T-helper 1 cell treated with Interleukin-12 subunit alpha and Interleukin-12 subunit beta and Interleukin-4 antibody, amounts not matched to agents 30 μg/mL and 1 μg/mL, for 36 hours (primary cell): ENCODE measurements at regions not wholly inside any gene's neighbourhood (a gene's known extent, or its start where the extent isn't known, plus 50 kb on each side); places are given as distances from the start of the nearest gene placed in this dataset.
"Not testable (repeated sequence)": the region's sequence is repeated elsewhere in the genome, so short reads cannot be mapped to it uniquely, and the experiment has no call there.

ENCODE experiments used
- H3K27ac Mint-ChIP-seq: one replicate; pipeline ENCODE4 v1.8.0; 2021; ENCODE audit warnings: mild to moderate bottlenecking, mixed read lengths
- H3K27me3 Mint-ChIP-seq: one replicate; pipeline ENCODE4 v1.8.0; 2021; ENCODE audit warnings: low read depth, mixed read lengths
- H3K36me3 Mint-ChIP-seq: one replicate; pipeline ENCODE4 v1.8.0; 2021; ENCODE audit warnings: low read depth, mixed read lengths
- H3K4me1 Mint-ChIP-seq: one replicate; pipeline ENCODE4 v1.8.0; 2021; ENCODE audit warnings: low read depth, mixed read lengths
- H3K4me3 Mint-ChIP-seq: one replicate; pipeline ENCODE4 v1.8.0; 2021; ENCODE audit warnings: mild to moderate bottlenecking, moderate library complexity, mixed read lengths
- H3K9me3 Mint-ChIP-seq: one replicate; pipeline ENCODE4 v1.8.0; 2021; ENCODE audit warnings: mixed read lengths

- H3K4me1 Mint-ChIP-seq: no peaks in the 10 kb centered on the region
These were observed 79.4 kb upstream of the RHOU start for GRCh38 chr1:228655796-228656394.

GRCh38 chr1:228662007-228662689 is 73.1 kb upstream of the RHOU start:
- H3K4me1 Mint-ChIP-seq, H3K36me3 Mint-ChIP-seq, H3K4me3 Mint-ChIP-seq, H3K9me3 Mint-ChIP-seq, H3K27ac Mint-ChIP-seq: not testable (repeated sequence)
- peaks cover 37% of the 10 kb centered on the region for H3K27me3 Mint-ChIP-seq

More at GRCh38 chr1:228655796-228656394, 79.4 kb upstream of the RHOU start:
- no peaks in the 10 kb centered on the region for H3K36me3 Mint-ChIP-seq
- H3K27ac Mint-ChIP-seq: no peak overlapping the region
- H3K4me3 Mint-ChIP-seq: no peak overlapping the region
- no peaks in the 10 kb centered on the region for H3K9me3 Mint-ChIP-seq
- peaks cover 42% of the 10 kb centered on the region for H3K27me3 Mint-ChIP-seq

- no peaks in the 10 kb centered on the region for H3K36me3 Mint-ChIP-seq
- no peak overlapping the region for H3K4me3 Mint-ChIP-seq
- no peak overlapping the region for H3K27ac Mint-ChIP-seq
- H3K27me3 Mint-ChIP-seq: peaks cover 32% of the 10 kb centered on the region
- no peaks in the 10 kb centered on the region for H3K9me3 Mint-ChIP-seq
- no peaks in the 10 kb centered on the region for H3K4me1 Mint-ChIP-seq
These were observed 70.8 kb upstream of the RHOU start for GRCh38 chr1:228664399-228664914.

GRCh38 chr1:228666686-228667623 is 68.3 kb upstream of the RHOU start:
- Mint-ChIP-seq H3K9me3 (no peaks in the 10 kb centered on the region), H3K4me1 (no peaks in the 10 kb centered on the region), H3K4me3 (no peak overlapping the region), H3K36me3 (no peaks in the 10 kb centered on the region), H3K27ac (no peak overlapping the region), H3K27me3 (peaks cover 19% of the 10 kb centered on the region)

GRCh38 chr1:228668553-228669241 is 66.6 kb upstream of the RHOU start:
- Mint-ChIP-seq H3K4me1 (no peaks in the 10 kb centered on the region), H3K27me3 (peaks cover 18% of the 10 kb centered on the region), H3K9me3 (no peaks in the 10 kb centered on the region), H3K36me3 (no peaks in the 10 kb centered on the region), H3K27ac (no peak overlapping the region), H3K4me3 (no peak overlapping the region)

GRCh38 chr1:228669242-228669585 is 66.1 kb upstream of the RHOU start:
- Mint-ChIP-seq H3K9me3 (no peaks in the 10 kb centered on the region), H3K4me3 (no peak overlapping the region), H3K36me3 (no peaks in the 10 kb centered on the region), H3K27ac (no peak overlapping the region), H3K27me3 (peaks cover 18% of the 10 kb centered on the region), H3K4me1 (no peaks in the 10 kb centered on the region)

GRCh38 chr1:228681076-228681565 is 54.2 kb upstream of the RHOU start:
- peak overlapping the region; percentile 56 for H3K4me3 Mint-ChIP-seq
- H3K36me3 Mint-ChIP-seq, H3K4me1 Mint-ChIP-seq, H3K27ac Mint-ChIP-seq, H3K9me3 Mint-ChIP-seq: not testable (repeated sequence)
- peaks cover 29% of the 10 kb centered on the region for H3K27me3 Mint-ChIP-seq

- Mint-ChIP-seq H3K27me3 (peaks cover 40% of the 10 kb centered on the region), H3K27ac (no peak overlapping the region), H3K4me3 (no peak overlapping the region), H3K4me1 (no peaks in the 10 kb centered on the region), H3K36me3 (no peaks in the 10 kb centered on the region), H3K9me3 (no peaks in the 10 kb centered on the region)
These were observed 51.9 kb upstream of the RHOU start for GRCh38 chr1:228683428-228683827.

GRCh38 chr1:228684607-228685006 is 50.7 kb upstream of the RHOU start:
- Mint-ChIP-seq H3K36me3 (no peaks in the 10 kb centered on the region), H3K9me3 (no peaks in the 10 kb centered on the region), H3K27me3 (peaks cover 42% of the 10 kb centered on the region), H3K4me1 (no peaks in the 10 kb centered on the region), H3K27ac (no peak overlapping the region), H3K4me3 (no peak overlapping the region)

GRCh38 chr1:228685081-228685660 is 50.1 kb upstream of the RHOU start:
- Mint-ChIP-seq H3K4me1 (no peaks in the 10 kb centered on the region), H3K27me3 (peaks cover 39% of the 10 kb centered on the region), H3K36me3 (no peaks in the 10 kb centered on the region), H3K4me3 (no peak overlapping the region), H3K9me3 (no peaks in the 10 kb centered on the region), H3K27ac (no peak overlapping the region)
